B cell (primary cell): ENCODE measurements at regions not wholly inside any gene's neighbourhood (a gene's known extent, or its start where the extent isn't known, plus 50 kb on each side); places are given as distances from the start of the nearest gene placed in this dataset.

Source experiments
- CTCF ChIP-seq: fragments of 200-600 bp; IDR thresholded peaks from one replicate; pipeline ENCODE4 v1.8.0; 2022; ENCODE audit warnings: antibody characterized with exemption, mild to moderate bottlenecking
- EZH2 ChIP-seq: IDR thresholded peaks from 2 replicates; pipeline ENCODE4 v1.6.1; 2012; ENCODE audit warnings: borderline replicate concordance, low read depth, mild to moderate bottlenecking, moderate library complexity, low read length; ENCODE audit not compliant: insufficient read depth, poor library complexity, severe bottlenecking

- TF ChIP-seq CTCF (no peak), EZH2 (no peak)
Measured at GRCh38 chr1:189499736-189500135, 977.9 kb downstream of the BRINP3 start.
